ENCODE measurements at regions not wholly inside any gene's neighbourhood (a gene's known extent, or its start where the extent isn't known, plus 50 kb on each side); places are given as distances from the start of the nearest gene placed in this dataset.

- peaks cover 3% of the 10 kb centered on the region for H3K9me3 ChIP-seq (replicated peaks; ENCODE audit: control insufficient read depth, insufficient read depth, low read length)
Measured at GRCh38 chr16:79716645-79717332, 116.3 kb upstream of the MAF start.

More at GRCh38 chr16:79716645-79717332, 116.3 kb upstream of the MAF start:
- Histone ChIP-seq H3K4me2 (ENCODE audit: insufficient read depth, low read length) (no peak overlapping the region), H4K20me1 (replicated peaks; ENCODE audit: control insufficient read depth, extremely low read depth, insufficient read depth, low read length) (no peaks in the 10 kb centered on the region), H3K27me3 (ENCODE audit: control insufficient read depth in 2 of 2, insufficient read depth in 2 of 2, low read length in 2 of 2) (no peaks in the 10 kb centered on the region), H3K9me1 (replicated peaks; ENCODE audit: control insufficient read depth, extremely low read depth, insufficient read depth, low read length) (no peaks in the 10 kb centered on the region), H3K79me2 (ENCODE audit: control insufficient read depth, insufficient read depth, low read length) (no peaks in the 10 kb centered on the region), H3K4me1 (ENCODE audit: control insufficient read depth, extremely low read depth, insufficient read depth, low read length) (no peaks in the 10 kb centered on the region), H3K4me3 (replicated peaks in 1 of 3; ENCODE audit: insufficient read depth in 1 of 3, low read depth in 1 of 3, low read length in 3 of 3) (no peak overlapping the region), H3K27ac (ENCODE audit: insufficient read depth, low read depth, low read length) (no peak overlapping the region), H3K36me3 (ENCODE audit: control insufficient read depth in 2 of 2, extremely low read depth in 1 of 2, insufficient read depth in 2 of 2, low read length in 2 of 2) (no peaks in the 10 kb centered on the region), H2AFZ (ENCODE audit: low read depth, low read length) (no peak overlapping the region), H3K9ac (replicated peaks; ENCODE audit: extremely low read depth, insufficient read depth, low read length) (no peak overlapping the region)
- DNase-seq (ENCODE audit: low read depth, low spot score) (no peak), FAIRE-seq (no peak)
- BruUV-seq (replicated peaks) = no TSS peak
- intact Hi-C loops (cut with micrococcal nuclease) (no loop called here), dilution Hi-C loops (cut with MboI; ENCODE audit: extremely low pct_ligation_motif_present, low sequenced_read_pairs) (no loop called here)
- CTCF ChIA-PET = no interaction called here
- POLR2A ChIA-PET = no interaction called here
- no peak for TF ChIP-seq POLR2AphosphoS5 (IDR thresholded peaks at IDR 0.05; ENCODE audit: insufficient read depth, low read depth, low read length)
- no peak for TF ChIP-seq CTCF (IDR thresholded peaks at IDR 0.05; ENCODE audit: extremely low read depth in 1 of 2, insufficient read depth in 1 of 2, low read depth in 1 of 2, low read length in 2 of 2)
- no peak for TF ChIP-seq GATA2 (IDR thresholded peaks at IDR 0.05; ENCODE audit: insufficient read depth, insufficient read length, low read depth, low read length)
- no peak for TF ChIP-seq JUN (IDR thresholded peaks at IDR 0.05; ENCODE audit: borderline replicate concordance, insufficient read depth, insufficient read length, low read depth)
- no peak for TF ChIP-seq EZH2 (IDR thresholded peaks at IDR 0.05; ENCODE audit: borderline replicate concordance, low read depth, low read length, severe bottlenecking)
- no peak for TF ChIP-seq FOS (IDR thresholded peaks at IDR 0.05; ENCODE audit: borderline replicate concordance, insufficient read depth, low read length)
- TF ChIP-seq POLR2A (IDR thresholded peaks at IDR 0.05; ENCODE audit: low read depth, low read length) = no peak
- no peak for TF ChIP-seq MYC (IDR thresholded peaks at IDR 0.05; ENCODE audit: low read depth, low read length)
- no peak for TF ChIP-seq MAX (IDR thresholded peaks at IDR 0.05; ENCODE audit: insufficient read depth, insufficient read length)

All from endothelial cell of umbilical vein (primary cell).